ENCODE measurements at regions not wholly inside any gene's neighbourhood (a gene's known extent, or its start where the extent isn't known, plus 50 kb on each side); places are given as distances from the start of the nearest gene placed in this dataset.
A peak's percentile ranks its signal among the peaks of the same experiment; 100 is the strongest.

- DNase-seq (ENCODE audit: low read depth, low spot score) (peak; percentile 1), FAIRE-seq (no peak)
- no peaks in the 10 kb centered on the region for H3K9me1 ChIP-seq (replicated peaks; ENCODE audit: control insufficient read depth, extremely low read depth, insufficient read depth, low read length)
- no peak overlapping the region for H3K27ac ChIP-seq (ENCODE audit: insufficient read depth, low read depth, low read length)
- ChIA-PET POLR2A (no interaction called here), CTCF (no interaction called here)
- H3K27me3 ChIP-seq (ENCODE audit: control insufficient read depth in 2 of 2, insufficient read depth in 2 of 2, low read length in 2 of 2): no peaks in the 10 kb centered on the region
- intact Hi-C loops (cut with micrococcal nuclease) (no loop called here), dilution Hi-C loops (cut with MboI; ENCODE audit: extremely low pct_ligation_motif_present, low sequenced_read_pairs) (no loop called here)
- no peak overlapping the region for H3K4me2 ChIP-seq (ENCODE audit: insufficient read depth, low read length)
- H2AFZ ChIP-seq (ENCODE audit: low read depth, low read length): peak overlapping the region; percentile 37
- no peaks in the 10 kb centered on the region for H3K36me3 ChIP-seq (ENCODE audit: control insufficient read depth in 2 of 2, extremely low read depth in 1 of 2, insufficient read depth in 2 of 2, low read length in 2 of 2)
- TF ChIP-seq MYC (IDR thresholded peaks at IDR 0.05; ENCODE audit: low read depth, low read length): no peak
- TF ChIP-seq POLR2A (IDR thresholded peaks at IDR 0.05; ENCODE audit: low read depth, low read length): no peak
- no peak for TF ChIP-seq JUN (IDR thresholded peaks at IDR 0.05; ENCODE audit: borderline replicate concordance, insufficient read depth, insufficient read length, low read depth)
- TF ChIP-seq MAX (IDR thresholded peaks at IDR 0.05; ENCODE audit: insufficient read depth, insufficient read length): no peak
- TF ChIP-seq FOS (IDR thresholded peaks at IDR 0.05; ENCODE audit: borderline replicate concordance, insufficient read depth, low read length): no peak
- TF ChIP-seq CTCF (IDR thresholded peaks at IDR 0.05; ENCODE audit: extremely low read depth in 1 of 2, insufficient read depth in 1 of 2, low read depth in 1 of 2, low read length in 2 of 2): no peak
- TF ChIP-seq POLR2AphosphoS5 (IDR thresholded peaks at IDR 0.05; ENCODE audit: insufficient read depth, low read depth, low read length): no peak
- no peak for TF ChIP-seq EZH2 (IDR thresholded peaks at IDR 0.05; ENCODE audit: borderline replicate concordance, low read depth, low read length, severe bottlenecking)
- TF ChIP-seq GATA2 (IDR thresholded peaks at IDR 0.05; ENCODE audit: insufficient read depth, insufficient read length, low read depth, low read length): no peak
- no peaks in the 10 kb centered on the region for H4K20me1 ChIP-seq (replicated peaks; ENCODE audit: control insufficient read depth, extremely low read depth, insufficient read depth, low read length)
- H3K9me3 ChIP-seq (replicated peaks; ENCODE audit: control insufficient read depth, insufficient read depth, low read length): no peaks in the 10 kb centered on the region
- H3K79me2 ChIP-seq (ENCODE audit: control insufficient read depth, insufficient read depth, low read length): no peaks in the 10 kb centered on the region
- peaks cover 7% of the 10 kb centered on the region for H3K4me1 ChIP-seq (ENCODE audit: control insufficient read depth, extremely low read depth, insufficient read depth, low read length)
- no TSS peak for BruUV-seq (replicated peaks)
- H3K4me3 ChIP-seq (replicated peaks in 1 of 3; ENCODE audit: insufficient read depth in 1 of 3, low read depth in 1 of 3, low read length in 3 of 3): no peak overlapping the region
- H3K9ac ChIP-seq (replicated peaks; ENCODE audit: extremely low read depth, insufficient read depth, low read length): no peak overlapping the region
Observed at GRCh38 chr4:66062921-66063320, 392.6 kb upstream of the EPHA5 start.

All from endothelial cell of umbilical vein (primary cell).